ENCODE measurements at regions not wholly inside any gene's neighbourhood (a gene's known extent, or its start where the extent isn't known, plus 50 kb on each side); places are given as distances from the start of the nearest gene placed in this dataset.

GRCh38 chr5:171606414-171607024, 179.1 kb upstream of the SMIM23 start:
- peak; percentile 4 for DNase-seq

DNA sequence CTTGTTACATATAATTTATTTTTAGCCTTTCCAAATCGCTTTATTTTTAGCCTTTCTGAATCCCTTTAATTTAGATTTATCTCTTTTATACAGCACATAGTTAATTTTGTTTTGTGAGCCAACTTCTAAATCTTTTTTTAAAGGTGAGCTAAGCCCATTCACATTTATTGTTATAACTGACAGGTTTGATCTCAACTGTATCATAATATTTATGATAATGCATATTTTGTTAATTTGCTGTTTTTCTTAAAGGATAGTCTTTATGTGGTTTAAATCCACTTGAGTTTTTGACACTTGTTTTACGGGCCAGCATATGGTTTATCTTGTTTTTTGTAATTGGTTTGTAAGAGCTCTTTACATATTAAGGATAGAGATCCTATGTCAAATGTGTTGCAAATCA, 177.8 kb upstream of the SMIM23 start:
- DNase-seq = no peak

DNA sequence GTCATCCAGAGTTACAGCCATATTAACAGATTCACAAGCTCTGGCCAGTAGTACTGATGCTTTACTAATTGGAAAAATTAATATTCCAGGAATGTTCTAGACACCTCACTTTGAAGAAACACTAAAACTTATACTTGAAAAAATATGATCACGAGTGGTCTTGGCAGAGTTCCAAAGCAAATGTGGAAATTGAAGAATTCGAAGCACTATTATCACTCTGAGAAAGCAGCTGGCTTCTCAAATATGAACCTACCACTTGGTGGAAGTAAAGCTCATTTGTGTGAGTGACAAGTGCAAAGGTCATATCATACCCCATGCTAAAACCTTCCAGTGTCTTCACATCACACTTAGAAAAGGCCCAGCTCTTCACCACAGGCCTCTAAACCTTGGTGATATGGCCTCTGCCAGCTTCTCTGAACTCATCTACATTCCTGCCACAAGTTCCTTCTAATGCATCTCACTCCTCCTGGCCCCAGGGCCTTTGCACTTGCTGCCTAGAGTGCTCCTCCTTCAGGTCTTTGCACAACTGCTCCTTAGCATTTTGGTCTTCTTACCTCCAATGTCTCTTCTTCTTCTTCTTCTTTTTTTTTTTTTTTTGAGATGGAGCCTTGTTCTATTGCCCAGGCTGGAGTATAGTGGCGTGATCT, 175.7 kb upstream of the SMIM23 start:
- DNase-seq = no peak

GRCh38 chr5:171610686-171611085, 174.9 kb upstream of the SMIM23 start:
- no peak for DNase-seq

DNA sequence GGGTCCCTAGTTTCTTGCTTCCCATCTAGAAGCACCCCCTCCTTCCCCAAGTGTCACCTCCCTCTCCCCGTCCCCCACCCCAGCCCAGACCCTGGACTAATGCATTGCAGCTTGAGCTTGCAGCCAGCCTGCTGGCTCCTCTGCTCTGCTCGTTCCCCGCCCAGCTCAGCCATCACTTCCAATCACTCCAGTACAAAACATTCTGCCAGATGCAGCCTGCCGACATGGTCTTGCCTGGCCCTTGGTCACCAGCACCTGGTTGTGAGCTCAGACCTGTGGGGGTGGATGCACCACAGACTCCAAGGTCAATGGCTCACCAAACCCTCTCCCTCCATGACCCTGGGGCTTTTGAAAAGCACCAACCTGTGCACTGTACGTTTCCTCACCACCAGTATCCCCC, 172.9 kb upstream of the SMIM23 start:
- DNase-seq = no peak

DNA sequence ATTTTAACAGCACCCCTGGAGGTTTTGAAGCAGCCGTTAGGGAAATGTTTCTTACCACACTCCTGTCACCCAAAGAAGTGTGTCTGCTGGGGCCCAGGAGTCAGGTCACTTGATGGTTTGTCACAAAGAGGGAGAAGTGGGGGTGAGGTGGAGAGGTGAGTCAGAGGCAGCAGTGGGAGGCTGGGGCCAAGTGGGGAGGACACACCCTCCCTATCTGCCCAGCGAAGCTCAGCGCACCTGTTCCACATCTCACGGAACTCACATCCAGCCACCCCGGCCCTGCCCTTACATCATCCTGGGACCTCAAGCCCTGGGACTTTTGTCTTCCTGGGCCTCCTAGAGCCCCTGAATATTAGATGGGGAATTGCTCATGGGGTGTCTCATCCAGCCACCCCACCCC, 171.1 kb upstream of the SMIM23 start:
- no peak for DNase-seq

DNA sequence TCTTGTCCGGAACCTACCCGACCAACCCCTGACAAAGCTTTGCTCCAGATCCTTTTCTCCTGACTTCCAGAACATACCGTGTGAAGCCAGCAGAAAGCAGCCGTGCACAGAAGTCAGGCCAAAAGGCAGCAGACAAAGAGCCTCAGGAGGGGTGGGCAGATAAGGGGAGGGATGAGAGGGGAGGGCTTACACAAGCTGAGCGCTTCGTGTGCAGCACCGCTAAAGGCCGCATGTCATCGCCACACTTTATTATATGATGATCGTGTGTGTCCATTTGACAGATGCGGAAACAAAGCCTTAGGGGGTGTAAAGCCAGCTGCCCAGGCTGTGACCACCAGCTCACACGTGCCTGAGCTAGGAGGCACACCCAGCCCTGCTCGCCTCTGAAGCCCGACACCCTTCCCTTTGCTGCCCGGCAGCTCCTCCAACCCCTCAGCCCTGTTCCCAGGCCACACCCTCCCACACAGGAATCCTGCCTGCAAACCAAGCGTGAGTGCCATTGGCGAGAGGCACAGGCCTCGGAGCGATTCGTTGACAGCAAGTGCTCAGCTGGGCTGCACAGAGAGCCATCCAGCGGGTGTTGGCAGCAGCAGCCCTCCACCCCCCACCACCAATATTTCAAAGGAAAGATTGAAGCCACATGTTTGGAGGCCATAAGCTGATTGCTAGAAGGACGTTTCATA, 170.5 kb upstream of the SMIM23 start:
- no peak for DNase-seq

- no peak for DNase-seq
Observed at GRCh38 chr5:171615705-171616640, 169.6 kb upstream of the SMIM23 start.

- DNase-seq = no peak
Observed at GRCh38 chr5:171617266-171617665, 168.4 kb upstream of the SMIM23 start.

DNA sequence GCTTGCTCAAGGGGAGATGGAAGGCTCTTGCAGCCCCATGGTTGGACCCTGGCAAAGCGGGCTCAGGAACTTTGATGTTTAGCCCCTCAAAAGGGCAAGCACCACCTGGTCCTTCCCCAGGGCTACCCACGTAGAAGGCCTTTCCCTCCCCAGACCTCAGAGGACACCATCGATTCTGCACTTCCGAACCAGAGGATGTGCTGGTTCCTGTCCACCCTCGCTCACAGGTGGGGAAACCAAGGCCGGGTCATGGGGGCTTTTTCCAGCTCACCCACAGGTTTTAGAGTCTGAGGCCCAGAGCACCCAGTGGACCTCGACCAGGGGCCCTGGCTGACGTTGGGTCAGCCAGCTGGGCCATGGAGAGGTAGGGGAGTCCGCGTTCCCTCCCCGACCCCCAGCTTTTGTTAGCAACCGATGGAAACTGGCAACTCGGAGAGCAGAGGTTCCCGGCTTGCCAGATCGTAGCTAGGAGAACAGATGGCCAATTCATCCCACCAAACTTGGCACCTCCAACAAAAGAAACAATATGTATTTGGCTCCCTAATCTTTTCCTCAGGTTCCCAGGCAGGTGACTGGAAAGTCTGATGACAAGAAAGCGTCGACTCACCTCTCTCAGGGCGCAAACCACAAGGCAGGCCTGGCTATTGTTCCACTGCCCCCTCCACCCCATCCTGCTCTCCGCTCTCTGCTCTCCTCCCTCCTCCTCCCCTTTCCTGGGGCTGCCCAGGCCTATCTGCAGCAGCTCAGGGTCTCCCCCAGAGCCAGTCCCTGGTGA, 167.6 kb upstream of the SMIM23 start:
- DNase-seq = no peak

DNA sequence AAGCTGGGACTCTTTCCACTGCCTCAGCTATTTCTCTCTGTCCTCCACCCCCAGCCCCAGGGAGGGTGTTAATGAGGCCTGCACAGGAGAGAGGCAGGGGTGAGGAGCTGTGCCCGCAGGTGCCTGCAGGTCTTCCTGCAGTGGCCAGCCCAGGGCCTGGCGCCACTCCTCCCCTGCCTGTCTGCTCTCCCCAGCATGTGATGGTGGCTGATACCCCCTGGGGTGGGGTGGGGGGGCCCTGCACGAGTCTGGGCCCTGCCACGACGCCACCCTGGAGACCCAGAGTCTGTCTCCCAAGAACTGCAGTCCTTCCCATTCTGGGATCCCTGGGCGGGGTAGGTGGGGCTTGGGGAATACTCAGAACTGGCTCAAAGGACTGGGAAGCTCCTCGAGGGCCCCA, 166.4 kb upstream of the SMIM23 start:
- DNase-seq = no peak

GRCh38 chr5:171619744-171620143, 165.9 kb upstream of the SMIM23 start:
- no peak for DNase-seq

GRCh38 chr5:171622010-171622409, 163.6 kb upstream of the SMIM23 start:
- DNase-seq = no peak

DNA sequence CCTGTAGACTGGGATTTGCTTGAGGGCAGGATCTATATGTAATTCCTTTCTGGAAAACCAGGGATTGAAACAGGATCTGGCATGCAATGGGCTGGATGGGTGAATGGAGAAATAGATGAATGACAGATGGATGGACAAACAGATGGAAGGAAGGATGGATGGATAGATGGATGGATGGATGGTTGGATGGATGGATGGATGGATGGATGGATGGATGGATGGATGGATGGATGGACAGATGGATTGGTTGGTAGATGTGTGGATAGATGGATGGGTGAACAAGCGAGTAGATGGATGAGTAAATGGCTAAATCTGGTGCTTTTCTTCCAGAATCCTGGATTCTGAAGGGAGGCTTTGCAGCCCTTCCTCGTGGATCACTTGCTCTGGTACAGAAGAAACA, 162.5 kb upstream of the SMIM23 start:
- no peak for DNase-seq

GRCh38 chr5:171623551-171624097, 162.0 kb upstream of the SMIM23 start:
- DNase-seq = no peak

GRCh38 chr5:171624396-171624795, 161.2 kb upstream of the SMIM23 start:
- DNase-seq = no peak

DNA sequence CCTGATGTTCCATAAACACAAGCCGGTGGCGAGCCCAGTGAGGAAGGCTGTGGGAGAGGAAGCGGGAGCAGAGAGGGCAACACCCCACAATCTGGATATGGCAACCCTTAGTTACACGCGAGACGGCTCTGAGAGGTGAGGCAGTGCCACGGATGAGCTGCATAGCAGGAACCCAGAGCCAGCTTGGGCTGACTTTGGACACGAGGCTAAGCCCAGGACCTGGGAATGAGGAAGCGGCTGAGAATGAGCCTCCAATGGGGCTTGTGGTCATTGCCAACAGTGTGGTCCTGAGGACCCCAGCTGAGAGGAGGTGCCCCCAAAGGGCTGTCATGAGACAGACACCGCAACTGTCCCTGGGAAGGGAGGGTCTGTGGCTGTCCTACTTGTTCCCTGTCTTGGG, 160.0 kb upstream of the SMIM23 start:
- no peak for DNase-seq

DNA sequence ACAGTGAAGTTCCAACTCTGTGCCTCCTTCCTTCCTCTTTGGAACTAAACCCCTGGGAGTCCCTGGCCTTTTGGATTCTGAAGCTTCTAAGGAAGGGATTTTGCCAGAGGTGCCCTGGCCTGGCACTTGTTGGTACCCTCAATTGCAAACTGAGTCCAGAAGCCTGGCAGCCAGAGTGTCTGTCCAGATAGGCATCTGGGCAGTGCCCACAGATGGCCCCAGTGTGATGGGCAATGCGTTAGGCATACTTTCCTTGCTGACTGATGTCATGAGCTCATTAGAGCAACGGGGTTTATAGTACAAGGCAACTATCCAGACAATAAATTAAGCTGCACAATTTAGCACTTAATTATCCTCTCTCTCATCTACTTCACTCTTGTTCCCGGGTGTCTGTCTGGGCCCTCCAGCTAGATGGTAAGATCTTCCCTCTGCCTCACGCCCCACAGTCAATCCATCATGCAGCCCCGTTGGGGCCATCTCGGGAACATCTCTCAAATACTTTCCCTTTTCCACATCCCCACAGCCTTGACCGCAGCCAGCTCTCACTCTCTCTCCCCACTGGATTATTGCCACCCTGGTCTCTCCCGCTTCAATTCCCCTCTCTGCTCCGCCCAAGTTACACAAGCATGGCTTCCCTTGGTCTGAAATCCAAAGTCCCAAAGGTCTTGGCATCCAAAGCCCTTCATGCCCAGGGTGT, 157.5 kb upstream of the SMIM23 start:
- no peak for DNase-seq

GRCh38 chr5:171628633-171628974, 157.0 kb upstream of the SMIM23 start:
- no peak for DNase-seq

GRCh38 chr5:171629221-171629620, 156.4 kb upstream of the SMIM23 start:
- no peak for DNase-seq

DNA sequence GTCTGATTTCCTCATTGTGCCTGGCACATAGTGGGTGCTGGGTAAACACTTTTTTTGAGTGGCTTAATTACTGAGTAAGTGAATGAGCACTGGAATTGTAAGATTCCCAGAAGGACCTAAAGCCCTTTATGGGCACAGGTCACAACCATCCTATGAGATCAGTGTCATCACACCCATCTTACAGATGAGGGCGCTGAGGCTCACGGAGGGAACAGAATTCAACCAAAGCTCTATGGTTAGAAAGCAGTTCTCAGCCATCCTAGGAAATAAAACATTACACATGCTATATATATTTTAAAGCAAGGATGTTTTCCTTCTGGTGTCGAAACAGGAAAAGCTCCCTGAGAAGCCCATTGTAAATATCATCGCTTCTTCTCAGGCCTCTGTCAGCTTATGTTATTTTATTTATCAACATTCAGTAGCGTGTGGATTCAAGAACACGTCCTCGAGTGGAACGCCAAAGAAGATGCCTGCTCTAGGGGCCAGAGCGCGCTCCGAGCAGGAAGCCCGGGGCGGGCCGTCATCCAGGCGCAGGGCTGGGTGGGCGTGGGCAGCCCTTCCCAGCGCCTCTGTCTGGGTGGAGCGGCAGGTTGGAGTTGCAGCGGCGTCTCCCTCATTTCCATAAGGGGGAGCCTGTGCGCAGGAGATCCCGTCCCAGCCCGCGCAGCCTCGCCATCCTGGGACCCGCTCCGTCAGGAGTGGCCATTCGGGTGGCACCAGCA, 155.8 kb upstream of the SMIM23 start:
- DNase-seq = no peak

Measured in CD4-positive, alpha-beta T cell treated with Interleukin-12 subunit alpha and Interleukin-12 subunit beta, for 1 hour (primary cell).